Astrocyte (in vitro differentiated cells and primary cell): ENCODE measurements at regions not wholly inside any gene's neighbourhood (a gene's known extent, or its start where the extent isn't known, plus 50 kb on each side); places are given as distances from the start of the nearest gene placed in this dataset.
A peak's percentile ranks its signal among the peaks of the same experiment; 100 is the strongest.

Experiments used
- DNase-seq: peaks from one replicate; pipeline ENCODE4 v3.0.0-alpha.2; 2010; ENCODE audit warnings: low read depth
- FAIRE-seq: peaks from 2 replicates; lab custom pipeline; 2011; peaks lifted over from hg19 to GRCh38; lab: Jason Lieb, UNC
- H2AFZ ChIP-seq: 2 replicates; pipeline ENCODE4 v1.6.0; 2012; ENCODE audit warnings: low read depth, low read length, inconsistent platforms
- H3K27ac ChIP-seq: 2 replicates; pipeline ENCODE4 v1.5.1; 2011; ENCODE audit warnings: low read depth, low read length, inconsistent platforms
- H3K27me3 ChIP-seq: 2 replicates; pipeline ENCODE4 v1.6.0; 2011; ENCODE audit warnings: low read length, inconsistent platforms; ENCODE audit not compliant: insufficient read depth
- H3K36me3 ChIP-seq: 2 replicates; pipeline ENCODE4 v1.5.1; 2011; ENCODE audit warnings: low read length, inconsistent platforms; ENCODE audit not compliant: insufficient read depth
- H3K4me1 ChIP-seq: 2 replicates; pipeline ENCODE4 v1.5.1; 2011; ENCODE audit warnings: low read length, inconsistent platforms; ENCODE audit not compliant: insufficient read depth
- H3K4me2 ChIP-seq: 2 replicates; pipeline ENCODE4 v1.6.0; 2012; ENCODE audit warnings: low read length, inconsistent platforms
- H3K4me3 ChIP-seq: 2 replicates; pipeline ENCODE4 v1.5.1; 2011; ENCODE audit warnings: low read depth, mild to moderate bottlenecking, low read length, inconsistent platforms; ENCODE audit not compliant: insufficient read depth
- H3K79me2 ChIP-seq: 2 replicates; pipeline ENCODE4 v1.6.0; 2012; ENCODE audit warnings: mild to moderate bottlenecking, low read length, inconsistent platforms; ENCODE audit not compliant: insufficient read depth
- H3K9ac ChIP-seq: 2 replicates; pipeline ENCODE4 v1.6.0; 2012; ENCODE audit warnings: mild to moderate bottlenecking, low read length, inconsistent platforms
- H3K9me3 ChIP-seq: 2 replicates; pipeline ENCODE4 v1.5.1; 2012; ENCODE audit warnings: low read depth, mild to moderate bottlenecking, low read length, inconsistent platforms; ENCODE audit not compliant: insufficient read depth
- H4K20me1 ChIP-seq: 2 replicates; pipeline ENCODE4 v1.6.0; 2012; ENCODE audit warnings: low read length, inconsistent platforms; ENCODE audit not compliant: insufficient read depth
- H3K27ac Mint-ChIP-seq: one replicate; pipeline ENCODE4 v1.8.0; 2021; ENCODE audit warnings: mild to moderate bottlenecking, mixed read lengths; ENCODE audit not compliant: unreplicated experiment
- H3K27me3 Mint-ChIP-seq: one replicate; pipeline ENCODE4 v1.8.0; 2021; ENCODE audit warnings: low read depth, mixed read lengths; ENCODE audit not compliant: unreplicated experiment
- H3K36me3 Mint-ChIP-seq: one replicate; pipeline ENCODE4 v1.8.0; 2021; ENCODE audit warnings: low read depth, mixed read lengths; ENCODE audit not compliant: unreplicated experiment
- H3K4me1 Mint-ChIP-seq: one replicate; pipeline ENCODE4 v1.8.0; 2021; ENCODE audit warnings: low read depth, mixed read lengths; ENCODE audit not compliant: unreplicated experiment
- H3K4me3 Mint-ChIP-seq: one replicate; pipeline ENCODE4 v1.8.0; 2021; ENCODE audit warnings: mild to moderate bottlenecking, moderate library complexity, mixed read lengths; ENCODE audit not compliant: unreplicated experiment
- H3K9me3 Mint-ChIP-seq: one replicate; pipeline ENCODE4 v1.8.0; 2021; ENCODE audit warnings: mild to moderate bottlenecking, mixed read lengths; ENCODE audit not compliant: unreplicated experiment
- EZH2 ChIP-seq: IDR thresholded peaks from 2 replicates; pipeline ENCODE4 v1.6.1; 2012; ENCODE audit warnings: mild to moderate bottlenecking, low read length, inconsistent platforms; ENCODE audit not compliant: insufficient read depth
- TF ChIP-seq, protein P1 (sequence below): IDR thresholded peaks from 2 replicates; pipeline ENCODE4 v1.5.1; 2011; ENCODE audit warnings: low read depth, mild to moderate bottlenecking, inconsistent platforms, low read length, moderate library complexity; ENCODE audit not compliant: insufficient read depth

DNA sequence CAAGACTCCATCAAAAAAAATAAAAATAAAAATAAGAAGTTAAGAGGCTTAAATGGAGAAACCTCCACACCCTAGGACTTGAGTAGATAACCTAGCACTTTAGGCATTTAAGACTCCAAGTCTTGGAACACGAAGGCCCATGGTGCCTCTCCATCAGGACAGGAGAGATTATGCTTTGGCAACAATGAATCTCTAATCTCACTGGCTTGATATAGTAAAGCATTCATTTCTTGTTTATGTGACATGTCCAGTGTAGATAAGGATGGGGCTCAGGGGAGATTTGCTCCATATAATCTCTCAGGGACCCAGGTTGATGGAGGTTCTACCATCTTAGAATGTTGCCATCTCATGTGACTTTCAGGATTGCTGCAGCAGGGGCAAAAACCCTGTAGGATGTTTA is 117.7 kb upstream of the FUT8 start:
- Histone ChIP-seq H3K27me3 (no peaks in the 10 kb centered on the region), H3K4me3 (no peak overlapping the region), H3K4me2 (no peak overlapping the region), H3K36me3 (no peaks in the 10 kb centered on the region), H2AFZ (no peak overlapping the region), H3K4me1 (peaks cover 15% of the 10 kb centered on the region), H3K79me2 (no peaks in the 10 kb centered on the region), H4K20me1 (no peaks in the 10 kb centered on the region), H3K27ac (no peak overlapping the region), H3K9me3 (no peaks in the 10 kb centered on the region), H3K9ac (no peak overlapping the region)
- no peak overlapping the region for H3K27ac Mint-ChIP-seq
- no peaks in the 10 kb centered on the region for H3K9me3 Mint-ChIP-seq
- H3K4me1 Mint-ChIP-seq, result peaks cover 4% of the 10 kb centered on the region
- no peaks in the 10 kb centered on the region for H3K36me3 Mint-ChIP-seq
- H3K27me3 Mint-ChIP-seq, result no peaks in the 10 kb centered on the region
- no peak for TF ChIP-seq EZH2
- TF ChIP-seq, protein P1, sequence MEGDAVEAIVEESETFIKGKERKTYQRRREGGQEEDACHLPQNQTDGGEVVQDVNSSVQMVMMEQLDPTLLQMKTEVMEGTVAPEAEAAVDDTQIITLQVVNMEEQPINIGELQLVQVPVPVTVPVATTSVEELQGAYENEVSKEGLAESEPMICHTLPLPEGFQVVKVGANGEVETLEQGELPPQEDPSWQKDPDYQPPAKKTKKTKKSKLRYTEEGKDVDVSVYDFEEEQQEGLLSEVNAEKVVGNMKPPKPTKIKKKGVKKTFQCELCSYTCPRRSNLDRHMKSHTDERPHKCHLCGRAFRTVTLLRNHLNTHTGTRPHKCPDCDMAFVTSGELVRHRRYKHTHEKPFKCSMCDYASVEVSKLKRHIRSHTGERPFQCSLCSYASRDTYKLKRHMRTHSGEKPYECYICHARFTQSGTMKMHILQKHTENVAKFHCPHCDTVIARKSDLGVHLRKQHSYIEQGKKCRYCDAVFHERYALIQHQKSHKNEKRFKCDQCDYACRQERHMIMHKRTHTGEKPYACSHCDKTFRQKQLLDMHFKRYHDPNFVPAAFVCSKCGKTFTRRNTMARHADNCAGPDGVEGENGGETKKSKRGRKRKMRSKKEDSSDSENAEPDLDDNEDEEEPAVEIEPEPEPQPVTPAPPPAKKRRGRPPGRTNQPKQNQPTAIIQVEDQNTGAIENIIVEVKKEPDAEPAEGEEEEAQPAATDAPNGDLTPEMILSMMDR, result no peak
- DNase-seq, result no peak
- no peak for FAIRE-seq
- no peak overlapping the region for H3K4me3 Mint-ChIP-seq

DNA sequence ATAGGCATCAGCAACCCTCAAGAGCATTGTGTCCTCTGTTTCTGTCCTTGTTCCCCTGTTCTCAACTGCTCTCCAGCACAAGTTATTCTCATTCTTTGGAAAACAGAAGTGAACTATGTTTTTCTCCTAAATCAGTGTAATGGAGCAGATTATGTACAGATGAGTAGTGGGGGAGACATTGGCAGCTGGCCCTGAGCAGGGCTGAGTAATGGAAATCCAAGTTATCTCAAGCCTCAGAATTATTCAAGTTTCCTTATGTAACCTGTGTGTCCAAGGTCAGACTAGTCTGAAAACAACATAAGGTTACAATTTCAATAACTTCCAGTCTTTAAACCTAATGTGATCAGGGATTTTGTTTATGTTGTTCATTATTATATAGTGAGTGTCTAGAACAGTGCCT is 116.1 kb upstream of the FUT8 start:
- FAIRE-seq, result no peak
- no peak overlapping the region for H3K27ac ChIP-seq
- no peaks in the 10 kb centered on the region for H3K36me3 ChIP-seq
- no peaks in the 10 kb centered on the region for H3K9me3 ChIP-seq
- Mint-ChIP-seq H3K27me3 (no peaks in the 10 kb centered on the region), H3K4me3 (no peak overlapping the region), H3K9me3 (no peaks in the 10 kb centered on the region), H3K27ac (no peak overlapping the region), H3K4me1 (no peaks in the 10 kb centered on the region), H3K36me3 (no peaks in the 10 kb centered on the region)
- H4K20me1 ChIP-seq, result no peaks in the 10 kb centered on the region
- peak; percentile 31 for DNase-seq
- TF ChIP-seq, protein P1, result no peak
- no peak for TF ChIP-seq EZH2
- no peak overlapping the region for H3K4me3 ChIP-seq
- H2AFZ ChIP-seq, result no peak overlapping the region
- H3K4me1 ChIP-seq, result peaks cover 3% of the 10 kb centered on the region
- H3K4me2 ChIP-seq, result no peak overlapping the region
- no peak overlapping the region for H3K9ac ChIP-seq
- no peaks in the 10 kb centered on the region for H3K79me2 ChIP-seq
- H3K27me3 ChIP-seq, result no peaks in the 10 kb centered on the region

DNA sequence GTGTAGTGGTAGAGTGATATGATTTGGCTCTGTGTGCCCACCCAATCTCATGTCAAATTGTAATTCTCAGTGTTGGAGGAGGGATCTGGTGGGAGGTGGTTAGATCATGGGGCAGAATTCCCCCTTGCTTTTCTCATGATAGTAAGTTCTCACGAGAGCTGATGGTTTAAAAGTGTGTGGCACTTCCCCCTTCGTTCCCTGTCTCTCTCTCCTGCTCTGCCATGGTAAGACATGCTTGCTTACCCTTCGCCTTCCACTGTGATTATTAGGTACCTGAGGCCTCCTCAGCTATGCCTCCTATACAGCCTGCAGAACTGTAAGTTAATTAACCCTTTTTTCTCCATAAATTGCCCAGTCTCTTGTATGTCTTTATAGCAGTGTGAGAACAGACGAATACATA is 115.7 kb upstream of the FUT8 start:
- H3K4me1 ChIP-seq, result no peaks in the 10 kb centered on the region
- Mint-ChIP-seq H3K4me1 (no peaks in the 10 kb centered on the region), H3K9me3 (no peaks in the 10 kb centered on the region), H3K4me3 (no peak overlapping the region), H3K27me3 (no peaks in the 10 kb centered on the region), H3K27ac (no peak overlapping the region), H3K36me3 (no peaks in the 10 kb centered on the region)
- no peak overlapping the region for H3K4me3 ChIP-seq
- H2AFZ ChIP-seq, result no peak overlapping the region
- H3K9ac ChIP-seq, result no peak overlapping the region
- no peak overlapping the region for H3K4me2 ChIP-seq
- no peaks in the 10 kb centered on the region for H4K20me1 ChIP-seq
- no peak overlapping the region for H3K27ac ChIP-seq
- no peaks in the 10 kb centered on the region for H3K27me3 ChIP-seq
- no peak for DNase-seq
- no peak for FAIRE-seq
- H3K36me3 ChIP-seq, result no peaks in the 10 kb centered on the region
- no peaks in the 10 kb centered on the region for H3K79me2 ChIP-seq
- no peak for TF ChIP-seq EZH2
- TF ChIP-seq, protein P1, result no peak
- no peaks in the 10 kb centered on the region for H3K9me3 ChIP-seq
